Muscle layer of duodenum (tissue), 2 donors: ENCODE measurements at regions not wholly inside any gene's neighbourhood (a gene's known extent, or its start where the extent isn't known, plus 50 kb on each side); places are given as distances from the start of the nearest gene placed in this dataset.

Source experiments
- H3K27ac ChIP-seq: one replicate; pipeline ENCODE4 v1.7.0; 2013; ENCODE audit warnings: mild to moderate bottlenecking, low read length
- H3K27me3 ChIP-seq: one replicate; pipeline ENCODE4 v1.7.0; 2013; ENCODE audit warnings: low read depth, mild to moderate bottlenecking, control low read depth, low read length
- H3K36me3 ChIP-seq, 2 donors: one replicate each; pipeline ENCODE4 v1.7.0; 2013; ENCODE audit warnings: low read length in 2 of 2, control low read depth in 1 of 2, mild to moderate bottlenecking in 1 of 2; ENCODE audit not compliant: insufficient read depth in 2 of 2, control insufficient read depth in 1 of 2
- H3K4me1 ChIP-seq, 2 donors: one replicate each; pipeline ENCODE4 v1.7.0; 2013; ENCODE audit warnings: low read length in 2 of 2, mild to moderate bottlenecking in 2 of 2, control low read depth in 1 of 2, moderate library complexity in 1 of 2; ENCODE audit not compliant: insufficient read depth in 2 of 2, control insufficient read depth in 1 of 2
- H3K4me3 ChIP-seq, 2 donors: one replicate each; pipeline ENCODE4 v1.7.0; 2013; ENCODE audit warnings: low read length in 2 of 2, low read depth in 1 of 2, mild to moderate bottlenecking in 1 of 2
- H3K9me3 ChIP-seq, 2 donors: one replicate each; pipeline ENCODE4 v1.7.0; 2013; ENCODE audit warnings: low read length in 2 of 2, control low read depth in 1 of 2, mild to moderate bottlenecking in 1 of 2; ENCODE audit not compliant: control insufficient read depth in 1 of 2
- donor health status: healthy.

DNA sequence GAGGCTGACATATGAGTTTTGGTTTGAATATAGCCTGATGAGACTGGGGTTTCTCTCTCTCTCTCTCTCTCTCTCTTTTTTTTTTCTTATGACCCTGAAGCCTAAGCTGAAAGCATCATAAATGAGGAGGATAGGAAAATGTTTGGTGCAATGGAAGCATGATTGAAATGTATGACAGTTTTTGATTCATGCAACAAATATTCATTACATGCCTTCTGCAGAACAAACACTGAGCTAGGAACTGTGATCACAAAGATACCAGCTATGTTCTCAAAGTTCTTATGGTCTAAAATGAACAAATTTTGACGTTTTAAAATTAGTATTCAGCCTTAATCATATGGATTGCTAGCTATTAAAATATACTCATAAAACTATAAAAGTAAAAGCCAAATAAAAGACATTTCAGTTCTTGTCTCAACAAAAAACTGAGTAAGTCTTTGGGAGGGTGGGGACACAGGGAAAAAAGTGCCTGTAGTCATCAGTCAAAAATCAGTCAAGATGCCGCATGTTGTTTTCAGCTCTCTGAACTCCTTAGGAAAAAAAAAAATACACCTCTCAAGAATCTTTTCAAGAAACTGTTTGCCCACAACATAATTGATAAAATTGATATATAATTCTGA is 57.2 kb downstream of the NKX6-1 start:
- Histone ChIP-seq H3K4me1 (no peaks in the 10 kb centered on the region), H3K27me3 (no peaks in the 10 kb centered on the region)

DNA sequence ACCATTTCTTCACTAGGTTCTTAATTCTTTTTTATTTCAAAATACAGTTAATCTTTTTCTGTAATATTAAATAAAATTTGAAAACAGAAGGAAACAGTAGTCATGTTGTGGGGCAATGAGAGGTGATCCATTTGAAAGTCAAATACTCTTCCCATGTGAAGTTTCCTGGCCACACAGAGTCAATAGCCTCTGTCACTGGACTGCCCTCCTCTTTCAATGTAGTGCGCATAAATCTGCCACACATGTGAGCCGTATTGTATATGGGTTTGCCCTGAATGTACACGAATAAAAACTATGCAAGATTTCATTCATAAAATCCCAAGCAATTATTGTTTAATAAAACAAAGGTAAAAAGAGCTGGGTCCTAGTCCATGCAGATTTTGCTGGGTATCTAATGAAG is 59.1 kb downstream of the NKX6-1 start:
- Histone ChIP-seq H3K4me1 (no peaks in the 10 kb centered on the region), H3K9me3 (no peaks in the 10 kb centered on the region), H3K36me3 (no peaks in the 10 kb centered on the region), H3K27ac (no peak overlapping the region), H3K27me3 (no peaks in the 10 kb centered on the region), H3K4me3 (no peak overlapping the region)

More for the DNA sequence above, 57.2 kb downstream of the NKX6-1 start:
- no peaks in the 10 kb centered on the region for H3K36me3 ChIP-seq
- no peaks in the 10 kb centered on the region for H3K9me3 ChIP-seq
- H3K27ac ChIP-seq = no peak overlapping the region
- H3K4me3 ChIP-seq = no peak overlapping the region

- Histone ChIP-seq H3K36me3 (no peaks in the 10 kb centered on the region), H3K9me3 (no peaks in the 10 kb centered on the region), H3K4me1 (no peaks in the 10 kb centered on the region), H3K27me3 (no peaks in the 10 kb centered on the region), H3K27ac (no peak overlapping the region), H3K4me3 (no peak overlapping the region)
These were observed 62.3 kb downstream of the NKX6-1 start for GRCh38 chr4:84436812-84437211.

- H3K9me3 ChIP-seq = no peaks in the 10 kb centered on the region
- no peaks in the 10 kb centered on the region for H3K36me3 ChIP-seq
- no peaks in the 10 kb centered on the region for H3K27me3 ChIP-seq
- H3K4me3 ChIP-seq = no peak overlapping the region
- no peak overlapping the region for H3K27ac ChIP-seq
- H3K4me1 ChIP-seq = no peaks in the 10 kb centered on the region
These were observed 64.7 kb downstream of the NKX6-1 start for GRCh38 chr4:84434344-84434743.

DNA sequence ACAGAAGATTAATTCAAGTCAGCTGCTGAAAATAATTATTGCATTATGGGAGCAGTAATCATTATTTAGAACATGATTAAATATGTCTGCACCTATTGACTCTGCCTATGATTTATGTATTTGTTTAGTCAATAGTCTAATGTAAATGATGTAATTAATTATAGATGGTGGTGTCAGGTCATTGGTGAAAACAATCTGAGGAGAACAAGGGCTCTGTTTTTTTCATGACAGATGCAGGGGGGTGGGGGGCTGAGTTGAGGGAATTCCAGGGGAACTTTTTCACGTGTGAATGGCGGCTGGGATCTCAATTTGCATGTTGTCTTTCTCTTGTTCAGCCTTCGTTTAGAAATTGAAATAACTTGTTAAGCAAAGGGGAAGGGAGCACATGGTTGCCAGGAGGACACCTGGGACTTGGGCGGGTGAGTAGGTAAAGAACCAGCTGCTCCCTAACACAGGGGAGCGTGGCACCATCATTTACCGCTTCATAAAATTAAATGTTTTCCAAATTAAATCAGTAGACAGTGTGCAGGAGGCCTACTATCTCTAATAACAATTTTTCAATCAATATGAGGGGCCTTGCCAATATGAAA is 65.4 kb downstream of the NKX6-1 start:
- Histone ChIP-seq H3K4me1 (no peaks in the 10 kb centered on the region), H3K9me3 (no peaks in the 10 kb centered on the region), H3K36me3 (no peaks in the 10 kb centered on the region), H3K4me3 (no peak overlapping the region), H3K27ac (no peak overlapping the region), H3K27me3 (no peaks in the 10 kb centered on the region)

GRCh38 chr4:84432713-84433112 is 66.4 kb downstream of the NKX6-1 start:
- no peak overlapping the region for H3K4me3 ChIP-seq
- H3K27ac ChIP-seq = no peak overlapping the region
- no peaks in the 10 kb centered on the region for H3K36me3 ChIP-seq
- H3K4me1 ChIP-seq = no peaks in the 10 kb centered on the region
- H3K9me3 ChIP-seq = no peaks in the 10 kb centered on the region
- no peaks in the 10 kb centered on the region for H3K27me3 ChIP-seq

GRCh38 chr4:84420608-84421007 is 78.5 kb downstream of the NKX6-1 start:
- Histone ChIP-seq H3K27ac (no peak overlapping the region), H3K4me3 (no peak overlapping the region)

GRCh38 chr4:84419201-84419600 is 79.9 kb downstream of the NKX6-1 start:
- no peaks in the 10 kb centered on the region for H3K4me1 ChIP-seq
- no peaks in the 10 kb centered on the region for H3K9me3 ChIP-seq

More at GRCh38 chr4:84420608-84421007, 78.5 kb downstream of the NKX6-1 start:
- Histone ChIP-seq H3K4me1 (no peaks in the 10 kb centered on the region), H3K27me3 (no peaks in the 10 kb centered on the region), H3K9me3 (no peaks in the 10 kb centered on the region), H3K36me3 (no peaks in the 10 kb centered on the region)

GRCh38 chr4:84417997-84418709 is 80.9 kb downstream of the NKX6-1 start:
- no peaks in the 10 kb centered on the region for H3K4me1 ChIP-seq
- H3K9me3 ChIP-seq = no peaks in the 10 kb centered on the region
- H3K27ac ChIP-seq = no peak overlapping the region

More at GRCh38 chr4:84419201-84419600, 79.9 kb downstream of the NKX6-1 start:
- Histone ChIP-seq H3K27me3 (no peaks in the 10 kb centered on the region), H3K4me3 (no peak overlapping the region), H3K27ac (no peak overlapping the region), H3K36me3 (no peaks in the 10 kb centered on the region)

DNA sequence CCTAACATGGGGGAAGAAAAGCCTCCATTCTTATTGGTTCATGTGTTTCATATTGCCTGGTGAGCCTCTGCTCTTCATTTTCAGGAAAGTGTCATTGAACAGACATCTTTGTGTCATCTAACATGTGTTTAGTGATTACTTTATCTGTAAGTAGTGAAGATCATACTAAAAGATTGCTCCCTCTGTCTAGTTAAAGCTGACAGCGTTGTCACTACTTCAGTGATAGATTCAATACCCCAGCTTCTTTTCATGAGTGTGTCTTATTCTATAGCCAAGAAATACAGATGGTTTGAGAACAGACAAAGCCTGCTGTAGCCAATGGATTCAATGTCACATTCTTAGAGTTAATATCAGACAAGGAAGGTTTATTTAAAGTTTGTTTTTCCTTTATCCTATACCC is 85.1 kb downstream of the NKX6-1 start:
- H3K9me3 ChIP-seq = no peaks in the 10 kb centered on the region
- H3K27ac ChIP-seq = no peak overlapping the region
- H3K4me1 ChIP-seq = no peaks in the 10 kb centered on the region
- H3K27me3 ChIP-seq = no peaks in the 10 kb centered on the region
- no peaks in the 10 kb centered on the region for H3K36me3 ChIP-seq
- H3K4me3 ChIP-seq = no peak overlapping the region

More at GRCh38 chr4:84417997-84418709, 80.9 kb downstream of the NKX6-1 start:
- Histone ChIP-seq H3K4me3 (no peak overlapping the region), H3K27me3 (no peaks in the 10 kb centered on the region), H3K36me3 (no peaks in the 10 kb centered on the region)

DNA sequence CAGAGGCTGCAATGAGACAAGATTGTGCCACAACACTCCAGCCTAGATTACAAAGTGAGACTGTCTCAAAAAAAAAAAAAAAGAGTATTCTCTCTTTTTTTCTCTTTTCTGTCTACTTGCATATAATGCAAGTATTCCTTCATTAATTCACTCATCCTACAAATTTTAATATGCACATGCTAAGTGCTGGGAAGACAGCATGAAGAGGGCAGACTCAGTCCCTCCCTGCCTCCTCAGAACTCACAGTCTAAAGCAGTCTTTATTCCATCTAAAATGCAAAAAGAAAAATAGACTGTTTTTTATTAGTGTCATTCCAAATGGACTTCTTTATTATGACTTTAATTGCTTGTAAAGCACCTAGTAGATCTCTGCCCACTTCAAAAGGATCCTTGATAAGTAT is 85.6 kb downstream of the NKX6-1 start:
- Histone ChIP-seq H3K36me3 (no peaks in the 10 kb centered on the region), H3K4me1 (no peaks in the 10 kb centered on the region), H3K9me3 (no peaks in the 10 kb centered on the region), H3K27ac (no peak overlapping the region), H3K27me3 (no peaks in the 10 kb centered on the region), H3K4me3 (no peak overlapping the region)
